GM12891 (cell line): ENCODE measurements at regions not wholly inside any gene's neighbourhood (a gene's known extent, or its start where the extent isn't known, plus 50 kb on each side); places are given as distances from the start of the nearest gene placed in this dataset.

Experiments used
- PAX5 ChIP-seq: IDR thresholded peaks from 2 replicates; pipeline ENCODE4 v1.6.1; 2011; ENCODE audit warnings: low read length, moderate library complexity, mild to moderate bottlenecking; ENCODE audit not compliant: insufficient read depth, severe bottlenecking
- POLR2A ChIP-seq: IDR thresholded peaks from 2 replicates; pipeline ENCODE4 v1.6.1; 2011; ENCODE audit warnings: low read depth, low read length, control low read depth
- POLR2AphosphoS5 ChIP-seq: IDR thresholded peaks from 2 replicates; pipeline ENCODE4 v1.6.1; 2011; ENCODE audit warnings: low read depth, low read length, control low read depth
- POU2F2 ChIP-seq: IDR thresholded peaks from 2 replicates; pipeline ENCODE4 v1.6.1; 2011; ENCODE audit warnings: low read depth, mild to moderate bottlenecking, control low read depth, low read length, moderate library complexity
- SPI1 ChIP-seq: IDR thresholded peaks from 2 replicates; pipeline ENCODE4 v1.6.1; 2011; ENCODE audit warnings: low read depth, low read length, control low read depth
- TAF1 ChIP-seq: IDR thresholded peaks from 2 replicates; pipeline ENCODE4 v1.6.1; 2011; ENCODE audit warnings: low read depth, low read length, control low read depth

DNA sequence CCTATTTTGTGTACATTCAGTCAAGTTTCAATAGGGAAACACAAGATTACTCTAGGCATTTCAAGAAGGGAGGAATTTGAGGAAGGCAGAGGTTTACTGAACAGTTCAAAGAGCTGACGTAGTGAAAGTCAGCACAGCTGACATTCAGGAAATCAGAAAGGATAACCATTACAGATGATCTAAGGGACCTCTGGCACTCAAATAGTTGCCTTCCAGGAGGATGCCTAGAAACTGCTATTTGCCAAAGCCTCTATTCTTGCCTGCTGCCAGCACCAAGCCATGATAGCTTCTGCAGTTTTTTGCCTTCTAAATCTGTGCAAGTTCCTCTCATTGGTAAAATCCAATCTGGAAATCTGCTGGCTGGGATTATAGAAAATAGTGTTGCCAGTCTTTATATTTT, 373.1 kb downstream of the CSNK1G3 start:
- TF ChIP-seq POLR2AphosphoS5 (no peak), POLR2A (no peak), SPI1 (no peak), TAF1 (no peak), PAX5 (no peak), POU2F2 (no peak)
